IMR-90 (cell line): ENCODE measurements at regions not wholly inside any gene's neighbourhood (a gene's known extent, or its start where the extent isn't known, plus 50 kb on each side); places are given as distances from the start of the nearest gene placed in this dataset.

Source experiments
- ATAC-seq: fragments of 200-7000 bp; cut with Tn5 transposase; 2 replicates; pipeline ENCODE4 v1.9.1; 2020; ENCODE audit warnings: low read depth, mild to moderate bottlenecking, moderate library complexity
- BruUV-seq: library from RNA; stranded (reverse); fragments of 400-500 nt; replicated peaks from 2 replicates; lab custom pipeline; 2021; lab: Mats Ljungman, UMichigan
- CTCF ChIA-PET: fragments of 300-600 bp; formaldehyde crosslinking; extraction: SDS; loops from one replicate; lab custom pipeline; 2021; ENCODE audit warnings: antibody characterized with exemption; lab: Yijun Ruan, JAX
- POLR2A ChIA-PET: fragments of 300-600 bp; sonication (Branson Sonifier 250); formaldehyde crosslinking; loops from one replicate; lab custom pipeline; 2022; ENCODE audit warnings: antibody characterized with exemption; ENCODE audit not compliant: unreplicated experiment; lab: Charles Lee
- DNase-seq: peaks from one replicate; pipeline ENCODE4 v3.0.0; 2013
- H2AFZ ChIP-seq: replicated peaks from 2 replicates; pipeline ENCODE3; 2013; ENCODE audit warnings: low read length, mild to moderate bottlenecking; ENCODE audit not compliant: poor library complexity
- H2AK5ac ChIP-seq: 2 replicates; pipeline ENCODE4 v1.6.1; 2013; ENCODE audit warnings: low read depth, low read length, inconsistent platforms
- H2AK9ac ChIP-seq: replicated peaks from 2 replicates; pipeline ENCODE3; 2013; ENCODE audit warnings: mild to moderate bottlenecking, low read depth, low read length, moderate library complexity; ENCODE audit not compliant: poor library complexity
- H2BK120ac ChIP-seq: 2 replicates; pipeline ENCODE4 v1.6.1; 2013; ENCODE audit warnings: low read depth, low read length, inconsistent platforms
- H2BK15ac ChIP-seq: 3 replicates; pipeline ENCODE4 v1.6.1; 2013; ENCODE audit warnings: low read depth, low read length, inconsistent platforms
- H2BK20ac ChIP-seq: 2 replicates; pipeline ENCODE4 v1.6.1; 2013; ENCODE audit warnings: low read depth, mild to moderate bottlenecking, inconsistent platforms, low read length, moderate library complexity
- H2BK5ac ChIP-seq: 2 replicates; pipeline ENCODE4 v1.6.1; 2013; ENCODE audit warnings: mild to moderate bottlenecking, low read depth, low read length, inconsistent platforms; ENCODE audit not compliant: poor library complexity, severe bottlenecking
- H3K14ac ChIP-seq: replicated peaks from 2 replicates; pipeline ENCODE4 v1.6.1; 2013; ENCODE audit warnings: low read depth, low read length, inconsistent platforms
- H3K18ac ChIP-seq: 2 replicates; pipeline ENCODE4 v1.6.1; 2013; ENCODE audit warnings: low read depth, low read length, control low read depth
- H3K23ac ChIP-seq: 2 replicates; pipeline ENCODE4 v1.6.1; 2013; ENCODE audit warnings: low read depth, low read length, inconsistent platforms
- H3K27ac ChIP-seq: 2 replicates; pipeline ENCODE4 v1.5.1; 2013; ENCODE audit warnings: mild to moderate bottlenecking, control low read depth, low read length; ENCODE audit not compliant: insufficient read depth
- H3K27me3 ChIP-seq: 2 replicates; pipeline ENCODE4 v1.6.1; 2013; ENCODE audit warnings: low read length; ENCODE audit not compliant: control insufficient read depth, insufficient read depth
- H3K36me3 ChIP-seq: 2 replicates; pipeline ENCODE4 v1.6.1; 2013; ENCODE audit warnings: low read length, mixed read lengths; ENCODE audit not compliant: control insufficient read depth, insufficient read depth
- H3K4ac ChIP-seq: 2 replicates; pipeline ENCODE4 v1.6.1; 2013; ENCODE audit warnings: low read depth, low read length, inconsistent platforms
- H3K4me1 ChIP-seq: 2 replicates; pipeline ENCODE4 v1.6.1; 2013; ENCODE audit warnings: low read length, mixed read lengths; ENCODE audit not compliant: control insufficient read depth, insufficient read depth
- H3K4me2 ChIP-seq: 2 replicates; pipeline ENCODE4 v1.6.1; 2013; ENCODE audit warnings: low read depth, mild to moderate bottlenecking, control low read depth, low read length, moderate library complexity
- H3K4me3 ChIP-seq: 2 replicates; pipeline ENCODE4 v1.5.1; 2013; ENCODE audit warnings: low read depth, mild to moderate bottlenecking, control low read depth, low read length, moderate library complexity; ENCODE audit not compliant: insufficient read depth
- H3K56ac ChIP-seq: 2 replicates; pipeline ENCODE4 v1.6.1; 2013; ENCODE audit warnings: low read length, inconsistent platforms; ENCODE audit not compliant: insufficient read depth; ENCODE audit errors: extremely low read depth
- H3K79me1 ChIP-seq, 2 experiments: 2 replicates each; pipeline ENCODE4 v1.6.1; 2013; ENCODE audit warnings: low read length in 2 of 2, inconsistent platforms in 1 of 2, low read depth in 1 of 2
- H3K9ac ChIP-seq: 2 replicates; pipeline ENCODE4 v1.6.1; 2013; ENCODE audit warnings: low read depth, low read length, control low read depth
- H3K9me1 ChIP-seq: 2 replicates; pipeline ENCODE4 v1.6.1; 2013; ENCODE audit warnings: low read length, inconsistent platforms; ENCODE audit not compliant: insufficient read depth
- H3K9me3 ChIP-seq: 2 replicates; pipeline ENCODE4 v1.6.1; 2013; ENCODE audit warnings: low read length; ENCODE audit not compliant: control insufficient read depth, insufficient read depth
- H4K20me1 ChIP-seq: 2 replicates; pipeline ENCODE4 v1.6.1; 2013; ENCODE audit warnings: low read length, inconsistent platforms; ENCODE audit not compliant: insufficient read depth
- H4K5ac ChIP-seq: 2 replicates; pipeline ENCODE4 v1.6.1; 2013; ENCODE audit warnings: mild to moderate bottlenecking, low read depth, low read length, control low read depth
- H4K8ac ChIP-seq, 2 experiments: 2 replicates each; pipeline ENCODE4 v1.6.1; 2013; ENCODE audit warnings: low read depth in 2 of 2, low read length in 2 of 2, control low read depth in 1 of 2, inconsistent platforms in 1 of 2
- H4K91ac ChIP-seq: 2 replicates; pipeline ENCODE4 v1.6.1; 2013; ENCODE audit warnings: low read depth, low read length, inconsistent platforms; ENCODE audit not compliant: insufficient read depth
- WGBS, 2 experiments: methylation state at CpG; one replicate each; pipeline versions ENCODE4 v1.1.5 to v1.1.7; 2013; ENCODE audit warnings: missing lambda C conversion rate in 2 of 2; ENCODE audit not compliant: insufficient read length in 1 of 2; ENCODE audit errors: extremely low coverage in 2 of 2; 5-methylcytosine and 5-hydroxymethylcytosine counted together
- dilution Hi-C: fragments of 300-500 bp; cut with HindIII; formaldehyde crosslinking; loops from one replicate; pipeline ENCODE4 v1.14.3; 2018; ENCODE audit warnings: low sequenced_read_pairs; ENCODE audit not compliant: unreplicated experiment
- in situ Hi-C: fragments of 300-500 bp; cut with MboI; formaldehyde crosslinking; loops from 3 replicates; pipeline ENCODE4 v1.14.3; 2019; ENCODE audit warnings: low sequenced_read_pairs, inconsistent platforms, mixed read lengths
- intact Hi-C: fragments of 100-400 bp; cut with micrococcal nuclease; formaldehyde crosslinking; loops from 2 replicates; pipeline ENCODE4 v1.10.0; 2022
- TF ChIP-seq, protein P1 (sequence below): fragments of 150-350 bp; IDR thresholded peaks from 2 replicates; pipeline ENCODE4 v1.6.1; 2016; ENCODE audit warnings: low read depth, mild to moderate bottlenecking, low read length, moderate library complexity, borderline replicate concordance

DNA sequence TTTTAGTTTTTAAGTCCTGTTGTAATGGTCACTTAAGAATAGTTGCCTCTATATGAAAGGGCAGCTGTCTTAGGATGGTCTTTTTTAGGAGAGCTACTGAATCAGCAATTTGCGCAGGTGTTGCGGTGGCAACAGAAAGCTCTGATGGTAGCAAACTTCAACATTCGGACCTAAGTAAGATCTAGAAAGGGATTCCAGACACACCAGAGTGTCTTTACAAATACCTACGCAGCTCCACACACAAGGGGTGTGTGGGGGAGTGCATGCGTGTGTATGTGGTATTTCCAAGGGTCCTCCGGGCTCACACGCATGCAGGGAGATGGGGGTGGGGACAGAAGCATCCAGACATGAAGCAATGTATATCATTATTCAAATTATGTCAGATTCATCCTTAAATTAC, 438.6 kb upstream of the MGMT start:
- Histone ChIP-seq H3K27ac (no peak overlapping the region), H3K56ac (no peak overlapping the region), H2AK9ac (no peak overlapping the region), H3K9ac (no peak overlapping the region), H2BK5ac (no peak overlapping the region), H2BK120ac (no peak overlapping the region), H2AFZ (no peak overlapping the region), H3K4me2 (no peak overlapping the region), H2BK20ac (no peak overlapping the region), H3K9me3 (no peaks in the 10 kb centered on the region; the same call in 1 of the 2 replicates), H3K4me1 (no peaks in the 10 kb centered on the region; the same call in 1 of the 2 replicates), H3K36me3 (no peaks in the 10 kb centered on the region), H3K14ac (no peak overlapping the region), H3K4ac (no peak overlapping the region), H3K27me3 (no peaks in the 10 kb centered on the region), H3K79me1 (no peaks in the 10 kb centered on the region), H3K18ac (no peak overlapping the region), H2AK5ac (no peak overlapping the region), H4K5ac (no peak overlapping the region), H3K4me3 (no peak overlapping the region), H4K91ac (no peak overlapping the region), H3K9me1 (no peaks in the 10 kb centered on the region), H3K23ac (no peak overlapping the region), H4K20me1 (no peaks in the 10 kb centered on the region), H4K8ac (no peak overlapping the region), H2BK15ac (no peak overlapping the region)
- WGBS, 2 experiments, result no CpG with 5 or more reads among the region's 7 CpGs
- no TSS peak for BruUV-seq
- intact Hi-C loops, result loop anchor here (10.0 kb wide), 1 partner anchor 856 kb away; no protein-coding TSS in a partner anchor
- POLR2A ChIA-PET, result no interaction called here
- in situ Hi-C loops, result no loop called here
- TF ChIP-seq, protein P1, sequence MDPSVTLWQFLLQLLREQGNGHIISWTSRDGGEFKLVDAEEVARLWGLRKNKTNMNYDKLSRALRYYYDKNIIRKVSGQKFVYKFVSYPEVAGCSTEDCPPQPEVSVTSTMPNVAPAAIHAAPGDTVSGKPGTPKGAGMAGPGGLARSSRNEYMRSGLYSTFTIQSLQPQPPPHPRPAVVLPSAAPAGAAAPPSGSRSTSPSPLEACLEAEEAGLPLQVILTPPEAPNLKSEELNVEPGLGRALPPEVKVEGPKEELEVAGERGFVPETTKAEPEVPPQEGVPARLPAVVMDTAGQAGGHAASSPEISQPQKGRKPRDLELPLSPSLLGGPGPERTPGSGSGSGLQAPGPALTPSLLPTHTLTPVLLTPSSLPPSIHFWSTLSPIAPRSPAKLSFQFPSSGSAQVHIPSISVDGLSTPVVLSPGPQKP, result no peak
- CTCF ChIA-PET, result no interaction called here
- ATAC-seq (no peak), DNase-seq (no peak)
- dilution Hi-C loops, result no loop called here
